AG04450 (cell line): ENCODE measurements at regions not wholly inside any gene's neighbourhood (a gene's known extent, or its start where the extent isn't known, plus 50 kb on each side); places are given as distances from the start of the nearest gene placed in this dataset.

Experiments used
- CTCF ChIA-PET: fragments of 300-600, 350-600 bp; formaldehyde crosslinking; extraction: SDS; loops from one replicate; lab custom pipeline; 2022; ENCODE audit warnings: antibody characterized with exemption, inconsistent platforms; lab: Charles Lee
- POLR2A ChIA-PET: fragments of 350-600 bp; formaldehyde crosslinking; extraction: SDS; loops from one replicate; lab custom pipeline; 2021; ENCODE audit warnings: antibody characterized with exemption, inconsistent platforms; lab: Yijun Ruan, JAX
- DNase-seq: peaks from one replicate; pipeline ENCODE4 v3.0.0-alpha.2; 2011; ENCODE audit warnings: low read depth, low spot score
- H3K27ac ChIP-seq: one replicate; pipeline ENCODE4 v1.5.1; 2012; ENCODE audit warnings: low read depth, low read length, control low read depth
- H3K27me3 ChIP-seq: one replicate; pipeline ENCODE4 v1.6.0; 2012; ENCODE audit warnings: low read length; ENCODE audit not compliant: control insufficient read depth, insufficient read depth
- H3K4me3 ChIP-seq: 2 replicates; pipeline ENCODE4 v1.5.1; 2011; ENCODE audit warnings: mild to moderate bottlenecking, low read depth, low read length, control low read depth
- H3K9me3 ChIP-seq: 2 replicates; pipeline ENCODE4 v1.5.1; 2012; ENCODE audit warnings: low read length; ENCODE audit not compliant: control insufficient read depth, insufficient read depth
- TF ChIP-seq, protein P1 (sequence below): IDR thresholded peaks from 2 replicates; pipeline ENCODE4 v1.5.1; 2011; ENCODE audit warnings: low read depth, low read length, control low read depth, inconsistent platforms

DNA sequence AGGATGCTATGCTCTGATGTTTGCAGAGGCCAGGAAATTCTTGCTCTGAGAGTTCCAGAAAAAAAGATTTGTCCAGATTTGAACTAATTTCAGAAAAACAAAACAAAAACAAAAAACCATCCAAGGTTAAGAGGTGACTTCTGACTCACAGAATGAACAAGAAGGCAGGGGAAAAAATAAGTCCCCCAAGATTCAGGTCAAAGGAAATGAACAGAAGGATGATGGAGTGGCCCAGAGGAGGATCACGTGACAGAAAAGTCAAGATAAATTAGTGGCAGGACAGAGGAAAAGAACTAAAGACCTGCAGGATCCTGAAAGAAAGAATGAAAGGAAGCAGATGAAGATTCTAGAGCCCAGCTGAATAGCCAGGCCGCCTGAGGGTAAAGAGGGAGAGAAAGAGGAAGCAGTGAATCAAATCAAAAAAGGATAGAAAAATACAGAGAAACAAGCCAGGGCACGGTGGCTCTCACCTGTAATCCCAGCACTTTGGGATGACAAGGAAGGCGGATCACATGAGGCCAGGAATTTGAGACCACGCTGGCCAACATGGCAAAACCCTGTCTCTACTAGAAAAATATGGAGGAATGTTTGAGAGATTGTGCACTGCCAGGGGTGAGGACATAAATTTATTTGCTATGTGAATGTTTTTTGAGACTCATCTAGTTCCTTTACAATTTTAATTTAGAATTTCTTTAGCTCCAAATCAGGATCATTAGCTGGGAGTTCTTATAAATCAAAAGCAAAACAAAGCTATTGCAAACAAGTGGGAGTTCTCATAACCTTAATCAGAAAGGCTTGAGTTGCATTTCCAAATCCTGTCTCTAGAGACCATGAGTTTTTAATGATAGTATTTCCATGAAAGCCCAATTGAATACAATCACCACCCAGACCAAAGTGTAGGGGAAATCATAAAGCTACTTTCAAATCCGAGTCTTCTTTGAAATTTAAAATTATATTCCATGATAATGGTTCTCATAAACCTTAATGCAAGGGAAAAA, 217.1 kb upstream of the PLEKHG7 start:
- TF ChIP-seq, protein P1, sequence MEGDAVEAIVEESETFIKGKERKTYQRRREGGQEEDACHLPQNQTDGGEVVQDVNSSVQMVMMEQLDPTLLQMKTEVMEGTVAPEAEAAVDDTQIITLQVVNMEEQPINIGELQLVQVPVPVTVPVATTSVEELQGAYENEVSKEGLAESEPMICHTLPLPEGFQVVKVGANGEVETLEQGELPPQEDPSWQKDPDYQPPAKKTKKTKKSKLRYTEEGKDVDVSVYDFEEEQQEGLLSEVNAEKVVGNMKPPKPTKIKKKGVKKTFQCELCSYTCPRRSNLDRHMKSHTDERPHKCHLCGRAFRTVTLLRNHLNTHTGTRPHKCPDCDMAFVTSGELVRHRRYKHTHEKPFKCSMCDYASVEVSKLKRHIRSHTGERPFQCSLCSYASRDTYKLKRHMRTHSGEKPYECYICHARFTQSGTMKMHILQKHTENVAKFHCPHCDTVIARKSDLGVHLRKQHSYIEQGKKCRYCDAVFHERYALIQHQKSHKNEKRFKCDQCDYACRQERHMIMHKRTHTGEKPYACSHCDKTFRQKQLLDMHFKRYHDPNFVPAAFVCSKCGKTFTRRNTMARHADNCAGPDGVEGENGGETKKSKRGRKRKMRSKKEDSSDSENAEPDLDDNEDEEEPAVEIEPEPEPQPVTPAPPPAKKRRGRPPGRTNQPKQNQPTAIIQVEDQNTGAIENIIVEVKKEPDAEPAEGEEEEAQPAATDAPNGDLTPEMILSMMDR, result no peak
- ChIA-PET POLR2A (interaction anchor here (0.5 kb wide), 1 partner anchor 82 kb away, joined by 4 read pairs; no protein-coding TSS in a partner anchor), CTCF (interaction anchor here (0.6 to 1.5 kb wide), 4 partner anchors 9 to 1508 kb away, joined by 3 to 10 read pairs (median 4); no protein-coding TSS in a partner anchor)
- Histone ChIP-seq H3K27me3 (no peaks in the 10 kb centered on the region), H3K4me3 (no peak overlapping the region), H3K27ac (no peak overlapping the region), H3K9me3 (no peaks in the 10 kb centered on the region)
- no peak for DNase-seq

DNA sequence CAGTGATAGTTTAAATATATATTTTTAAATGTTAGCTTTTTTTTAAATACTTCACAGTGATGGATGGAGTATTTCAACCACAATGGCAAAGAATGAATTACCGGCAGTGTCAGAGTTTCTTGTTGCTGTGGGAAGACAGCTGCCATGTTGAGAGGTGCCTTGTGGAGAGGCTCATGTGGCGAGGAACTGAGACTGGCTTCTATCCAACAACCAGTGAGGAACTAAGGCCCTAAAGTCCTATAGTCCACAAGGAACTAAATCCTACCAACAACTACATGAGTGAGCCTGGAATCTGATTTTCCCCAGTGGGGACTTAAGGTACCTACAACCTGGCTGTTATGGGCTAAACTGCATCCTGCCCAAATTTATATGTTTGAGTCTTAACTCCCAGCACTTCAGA, 220.2 kb upstream of the PLEKHG7 start:
- Histone ChIP-seq H3K27ac (no peak overlapping the region), H3K27me3 (no peaks in the 10 kb centered on the region), H3K4me3 (no peak overlapping the region), H3K9me3 (no peaks in the 10 kb centered on the region)
- POLR2A ChIA-PET, result no interaction called here
- no peak for DNase-seq
- CTCF ChIA-PET, result no interaction called here
- TF ChIP-seq, protein P1, result no peak

DNA sequence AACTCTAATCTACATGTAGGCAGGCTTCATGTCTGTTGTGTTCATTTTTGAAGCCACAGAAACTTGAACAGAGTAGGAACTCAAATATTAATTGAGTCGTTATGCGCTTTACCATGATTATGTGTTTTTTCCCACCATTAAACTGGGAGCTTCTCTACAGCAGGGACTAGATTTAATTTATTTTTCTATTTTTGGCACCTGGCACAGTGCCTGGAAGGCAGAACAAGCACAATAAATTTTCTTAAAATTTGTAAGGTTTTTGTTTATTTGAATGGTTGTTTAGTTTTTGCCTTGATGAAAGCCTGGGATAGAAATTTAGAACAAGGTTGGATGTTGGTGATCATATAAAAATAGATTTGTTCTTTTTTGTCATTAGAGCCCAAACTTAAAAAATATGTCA, 221.7 kb upstream of the PLEKHG7 start:
- H3K27ac ChIP-seq, result no peak overlapping the region
- ChIA-PET CTCF (no interaction called here), POLR2A (no interaction called here)
- no peak overlapping the region for H3K4me3 ChIP-seq
- TF ChIP-seq, protein P1, result no peak
- H3K9me3 ChIP-seq, result no peaks in the 10 kb centered on the region
- DNase-seq, result no peak
- no peaks in the 10 kb centered on the region for H3K27me3 ChIP-seq

DNA sequence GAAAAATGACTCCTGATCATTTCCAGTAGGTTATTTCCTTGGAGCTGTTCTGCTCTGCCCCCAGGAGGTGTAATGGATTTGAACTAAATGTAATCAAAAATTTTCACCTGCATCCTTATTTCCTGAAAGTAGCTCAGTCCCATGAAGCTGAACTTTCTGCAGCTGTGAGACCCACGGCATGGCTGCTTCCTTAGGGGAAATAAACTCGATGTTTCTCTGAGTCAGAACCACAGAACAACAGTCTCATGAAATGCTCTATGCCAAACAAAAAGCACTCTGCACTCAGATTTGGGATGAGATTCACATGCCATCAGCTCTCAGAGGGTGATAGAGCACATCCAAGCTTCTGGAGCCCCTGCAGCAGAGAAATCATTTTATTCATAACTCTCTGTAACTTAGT, 224.1 kb upstream of the PLEKHG7 start:
- TF ChIP-seq, protein P1, result no peak
- Histone ChIP-seq H3K27me3 (no peaks in the 10 kb centered on the region), H3K4me3 (no peak overlapping the region), H3K9me3 (no peaks in the 10 kb centered on the region), H3K27ac (no peak overlapping the region)
- no peak for DNase-seq
- CTCF ChIA-PET, result interaction anchor here (1.2 kb wide), 1 partner anchor 13 kb away, joined by 3 read pairs; no protein-coding TSS in a partner anchor
- POLR2A ChIA-PET, result interaction anchor here (0.8 kb wide), 1 partner anchor 333 kb away, joined by 4 read pairs; the partner anchor contains the start of gene BTG1

DNA sequence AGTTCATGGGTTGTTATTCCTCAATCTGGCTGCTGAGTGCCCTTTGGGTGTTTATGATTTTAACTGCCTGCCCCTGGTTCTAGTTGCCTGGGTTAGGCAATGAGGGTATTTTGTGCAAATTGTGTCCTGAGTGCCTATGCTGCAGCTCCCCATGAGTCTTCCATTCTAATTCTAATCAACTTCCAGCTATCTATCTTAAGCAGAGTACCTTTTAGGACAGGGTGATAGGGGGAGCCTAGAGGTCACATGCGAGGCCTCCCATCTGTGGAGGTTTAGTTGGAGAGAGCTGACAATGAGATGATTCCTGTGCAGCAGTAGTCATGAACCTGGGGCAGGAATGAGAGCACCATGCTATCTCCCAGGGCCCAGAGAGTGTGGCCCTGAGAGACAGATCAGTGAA, 225.9 kb upstream of the PLEKHG7 start:
- ChIA-PET CTCF (interaction anchor here (1.4 kb wide), 1 partner anchor 9 kb away, joined by 10 read pairs; no protein-coding TSS in a partner anchor), POLR2A (no interaction called here)

More for the DNA sequence above, 225.9 kb upstream of the PLEKHG7 start:
- H3K4me3 ChIP-seq, result no peak overlapping the region
- TF ChIP-seq, protein P1, result no peak
- DNase-seq, result no peak
- no peaks in the 10 kb centered on the region for H3K9me3 ChIP-seq
- H3K27me3 ChIP-seq, result no peaks in the 10 kb centered on the region
- no peak overlapping the region for H3K27ac ChIP-seq
